HCT116 (cell line): ENCODE measurements at regions not wholly inside any gene's neighbourhood (a gene's known extent, or its start where the extent isn't known, plus 50 kb on each side); places are given as distances from the start of the nearest gene placed in this dataset.

Source experiments
- ATAC-seq: fragments of 200-7000 bp; cut with Tn5 transposase; 2 replicates; pipeline ENCODE4 v1.9.1; 2020; ENCODE audit warnings: mild to moderate bottlenecking, moderate library complexity
- BruUV-seq: library from RNA; stranded (reverse); fragments of 400-500 nt; replicated peaks from 2 replicates; lab custom pipeline; 2021; lab: Mats Ljungman, UMichigan
- CTCF ChIA-PET: fragments of 300-600 bp; sonication (Branson Sonifier 250); formaldehyde crosslinking; loops from one replicate; lab custom pipeline; 2021; ENCODE audit warnings: antibody characterized with exemption; lab: Charles Lee
- POLR2A ChIA-PET: fragments of 300-600, 350-600 bp; sonication (Branson Sonifier 250); formaldehyde crosslinking; loops from one replicate; lab custom pipeline; 2021; ENCODE audit warnings: antibody characterized with exemption; lab: Charles Lee
- RAD21 ChIA-PET, 2 experiments: fragments of 300-600 bp; sonication (Branson Sonifier 250); formaldehyde crosslinking; loops; one replicate each; lab custom pipeline; 2023; ENCODE audit warnings: low total read pairs in 2 of 2; ENCODE audit not compliant: uncharacterized antibody in 2 of 2, unreplicated experiment in 2 of 2, low non-redundant PET in 1 of 2; lab: Charles Lee
- DNase-seq: peaks from one replicate; pipeline ENCODE4 v3.0.0-alpha.2; 2010; ENCODE audit warnings: low read depth, low spot score
- H2AFZ ChIP-seq: fragments of 200-600 bp; shearing (Covaris generic), sonication (generic); 2 replicates; pipeline ENCODE4 v1.6.1; 2017; ENCODE audit warnings: low read depth, mixed run types, mixed read lengths, antibody characterized with exemption, low read length; ENCODE audit not compliant: poor library complexity, severe bottlenecking
- H3K27ac ChIP-seq: 2 replicates; pipeline ENCODE4 v1.5.1; 2012; ENCODE audit warnings: low read depth, low read length
- H3K27me3 ChIP-seq: fragments of 200-600 bp; sonication (generic); 2 replicates; pipeline ENCODE4 v1.6.1; 2016; ENCODE audit warnings: mixed run types, low read length, mixed read lengths; ENCODE audit not compliant: insufficient read depth
- H3K36me3 ChIP-seq, 2 experiments: fragments of 200-500 bp in 1 of 2; fragments of 200-600 bp in 1 of 2; sonication (Bioruptor generic) in 1 of 2; sonication (generic) in 1 of 2; 2 replicates each; pipeline versions ENCODE4 v1.5.1 to v1.6.1; 2014 to 2016; ENCODE audit warnings: low read length in 2 of 2, inconsistent platforms in 1 of 2, mixed read lengths in 1 of 2, mixed run types in 1 of 2; ENCODE audit not compliant: insufficient read depth in 2 of 2, control insufficient read depth in 1 of 2
- H3K4me1 ChIP-seq, 2 experiments: fragments of 200-600 bp in 1 of 2; sonication (generic) in 1 of 2; 2 replicates each; pipeline versions ENCODE4 v1.5.1 to v1.6.1; 2012 to 2017; ENCODE audit warnings: low read length in 2 of 2, inconsistent platforms in 1 of 2, mild to moderate bottlenecking in 1 of 2, mixed read lengths in 1 of 2, mixed run types in 1 of 2, moderate library complexity in 1 of 2; ENCODE audit not compliant: insufficient read depth in 2 of 2, control insufficient read depth in 1 of 2
- H3K4me2 ChIP-seq: fragments of 200-600 bp; sonication (generic); 2 replicates; pipeline ENCODE4 v1.6.1; 2017; ENCODE audit warnings: mixed run types, low read length, mixed read lengths
- H3K4me3 ChIP-seq, 2 experiments: fragments of 200-600 bp in 1 of 2; sonication (generic) in 1 of 2; replicated peaks in 1 of 2; 2 replicates each; pipeline ENCODE4 v1.5.1; 2011 to 2016; ENCODE audit warnings: low read length in 2 of 2, control low read depth in 1 of 2, low read depth in 1 of 2, mild to moderate bottlenecking in 1 of 2, mixed read lengths in 1 of 2, mixed run types in 1 of 2
- H3K79me2 ChIP-seq: fragments of 200-600 bp; sonication (generic); 2 replicates; pipeline ENCODE4 v1.6.1; 2017; ENCODE audit warnings: mild to moderate bottlenecking, mixed run types, low read length, moderate library complexity, mixed read lengths; ENCODE audit not compliant: insufficient read depth
- H3K9ac ChIP-seq: fragments of 200-600 bp; sonication (generic); 2 replicates; pipeline ENCODE4 v1.6.1; 2016; ENCODE audit warnings: low read length, mixed read lengths
- H3K9me2 ChIP-seq: fragments of 200-600 bp; sonication (generic), shearing (Covaris generic); 2 replicates; pipeline ENCODE4 v1.6.1; 2017; ENCODE audit warnings: mixed run types, mild to moderate bottlenecking, moderate library complexity; ENCODE audit not compliant: insufficient read depth
- H3K9me3 ChIP-seq, 2 experiments: fragments of 200-500 bp in 1 of 2; fragments of 200-600 bp in 1 of 2; sonication (Bioruptor generic) in 1 of 2; sonication (generic) in 1 of 2; 2 replicates each; pipeline ENCODE4 v1.6.1; 2014 to 2017; ENCODE audit warnings: low read length in 2 of 2, mixed read lengths in 2 of 2, inconsistent platforms in 1 of 2, low read depth in 1 of 2, mild to moderate bottlenecking in 1 of 2, mixed run types in 1 of 2, moderate library complexity in 1 of 2; ENCODE audit not compliant: control insufficient read depth in 1 of 2, insufficient read depth in 1 of 2
- H4K20me1 ChIP-seq: fragments of 200-600 bp; sonication (generic), shearing (Covaris generic); 2 replicates; pipeline ENCODE4 v1.6.1; 2017; ENCODE audit warnings: mixed run types, mild to moderate bottlenecking, moderate library complexity; ENCODE audit not compliant: insufficient read depth
- ATF3 ChIP-seq: IDR thresholded peaks from 2 replicates; pipeline ENCODE4 v1.6.1; 2012
- CBX3 ChIP-seq: IDR thresholded peaks from 2 replicates; pipeline ENCODE4 v1.6.1; 2012; ENCODE audit warnings: low read depth
- CEBPB ChIP-seq: IDR thresholded peaks from 2 replicates; pipeline ENCODE4 v1.6.1; 2012; ENCODE audit warnings: low read depth
- EGR1 ChIP-seq: IDR thresholded peaks from 2 replicates; pipeline ENCODE4 v1.6.1; 2012; ENCODE audit warnings: low read depth
- ELF1 ChIP-seq: IDR thresholded peaks from 2 replicates; pipeline ENCODE4 v1.6.1; 2012; ENCODE audit warnings: low read depth, borderline replicate concordance
- EZH2 ChIP-seq: fragments of 200-600 bp; sonication (generic); IDR thresholded peaks from 2 replicates; pipeline ENCODE4 v1.6.1; 2017; ENCODE audit warnings: antibody characterized with exemption, mixed run types
- FOSL1 ChIP-seq: IDR thresholded peaks from 2 replicates; pipeline ENCODE4 v1.6.1; 2012; ENCODE audit warnings: low read depth
- JUND ChIP-seq: IDR thresholded peaks from 2 replicates; pipeline ENCODE4 v1.6.1; 2012
- MAX ChIP-seq: IDR thresholded peaks from 2 replicates; pipeline ENCODE4 v1.6.1; 2012
- POLR2A ChIP-seq: IDR thresholded peaks from 2 replicates; pipeline ENCODE4 v1.7.0; 2011; ENCODE audit warnings: borderline replicate concordance; ENCODE audit not compliant: insufficient read depth, insufficient read length; ENCODE audit errors: extremely low read depth
- REST ChIP-seq: IDR thresholded peaks from 2 replicates; pipeline ENCODE4 v1.6.1; 2012; ENCODE audit warnings: low read depth
- SP1 ChIP-seq: IDR thresholded peaks from 2 replicates; pipeline ENCODE4 v1.6.1; 2012; ENCODE audit warnings: low read depth
- SRF ChIP-seq: IDR thresholded peaks from 2 replicates; pipeline ENCODE4 v1.6.1; 2012; ENCODE audit warnings: low read depth
- TCF7L2 ChIP-seq: IDR thresholded peaks from 2 replicates; pipeline ENCODE4 v1.7.0; 2011; ENCODE audit warnings: borderline replicate concordance, inconsistent platforms; ENCODE audit not compliant: insufficient read depth, insufficient read length; ENCODE audit errors: extremely low read depth
- YY1 ChIP-seq: IDR thresholded peaks from 2 replicates; pipeline ENCODE4 v1.6.1; 2011; ENCODE audit warnings: low read length, low read depth, moderate library complexity, mild to moderate bottlenecking; ENCODE audit not compliant: insufficient replicate concordance; ENCODE audit errors: extremely low read depth
- ZBTB33 ChIP-seq: IDR thresholded peaks from 2 replicates; pipeline ENCODE4 v1.6.1; 2011; ENCODE audit warnings: mild to moderate bottlenecking, low read length, moderate library complexity; ENCODE audit not compliant: insufficient replicate concordance; ENCODE audit errors: extremely low read depth
- ZFX ChIP-seq: fragments of 450-650 bp; IDR thresholded peaks from 2 replicates; pipeline ENCODE4 v1.6.1; 2017
- ZNF274 ChIP-seq: fragments of 200-500 bp; sonication (Bioruptor generic); IDR thresholded peaks from 2 replicates; pipeline ENCODE4 v1.6.1; 2014; ENCODE audit warnings: mild to moderate bottlenecking, low read depth, low read length, inconsistent platforms
- intact Hi-C: fragments of 100-400 bp; cut with micrococcal nuclease; formaldehyde crosslinking; loops from 2 replicates; pipeline ENCODE4 v1.10.0; 2022

GRCh38 chr10:90047243-90047729 lies 345.9 kb downstream of the KIF20B start (continued):
- TF ChIP-seq CBX3, result peak; percentile 47; the same call in 1 of the 2 replicates

- no peak overlapping the region for H3K9ac ChIP-seq
- intact Hi-C loops, result no loop called here
- DNase-seq (no peak), ATAC-seq (no peak)
- no peak overlapping the region for H2AFZ ChIP-seq
- no peaks in the 10 kb centered on the region for H4K20me1 ChIP-seq
- H3K27me3 ChIP-seq, result no peaks in the 10 kb centered on the region
- no peaks in the 10 kb centered on the region for H3K9me2 ChIP-seq
- ChIA-PET RAD21 (no interaction called here), CTCF (no interaction called here), POLR2A (no interaction called here)
- H3K36me3 ChIP-seq, result no peaks in the 10 kb centered on the region; a peak in 1 of 4 replicates
- H3K4me2 ChIP-seq, result no peak overlapping the region
- H3K27ac ChIP-seq, result peak overlapping the region; percentile 57
- TF ChIP-seq ATF3 (no peak), CBX3 (no peak), CEBPB (no peak), REST (no peak), POLR2A (no peak), YY1 (no peak), ZBTB33 (no peak), EZH2 (no peak), TCF7L2 (no peak), MAX (no peak), FOSL1 (no peak), ZNF274 (no peak), SP1 (no peak), ELF1 (no peak), JUND (no peak), ZFX (no peak), SRF (no peak), EGR1 (no peak)
- no peaks in the 10 kb centered on the region for H3K9me3 ChIP-seq
- BruUV-seq, result no TSS peak
- no peak overlapping the region for H3K4me3 ChIP-seq
- H3K4me1 ChIP-seq, result peaks cover 30 to 34% of the 10 kb centered on the region in 2 experiments
- H3K79me2 ChIP-seq, result no peaks in the 10 kb centered on the region
Observed at GRCh38 chr10:90051053-90051452, 349.7 kb downstream of the KIF20B start.
